Lower lobe of right lung (tissue), 2 donors: ENCODE measurements at regions not wholly inside any gene's neighbourhood (a gene's known extent, or its start where the extent isn't known, plus 50 kb on each side); places are given as distances from the start of the nearest gene placed in this dataset.

Experiments used
- ATAC-seq, 2 donors: fragments of 200-7000 bp; cut with Tn5 transposase; one replicate each; pipeline ENCODE4 v1.9.1; 2020 to 2022; ENCODE audit warnings: mild to moderate bottlenecking in 2 of 2, moderate library complexity in 2 of 2
- DNase-seq: peaks from one replicate; pipeline ENCODE4 v3.0.0-alpha.2; 2020
- H3K27ac ChIP-seq: fragments of 200-600 bp; one replicate; pipeline ENCODE4 v1.8.0; 2022
- H3K27me3 ChIP-seq: fragments of 200-600 bp; one replicate; pipeline ENCODE4 v1.8.0; 2022; ENCODE audit warnings: low read depth
- H3K36me3 ChIP-seq: fragments of 200-600 bp; one replicate; pipeline ENCODE4 v1.8.0; 2022; ENCODE audit warnings: mild to moderate bottlenecking
- H3K4me1 ChIP-seq: fragments of 200-600 bp; one replicate; pipeline ENCODE4 v1.8.0; 2022
- H3K4me3 ChIP-seq: fragments of 200-600 bp; one replicate; pipeline ENCODE4 v1.8.0; 2022; ENCODE audit warnings: mild to moderate bottlenecking
- H3K9me3 ChIP-seq: fragments of 200-600 bp; one replicate; pipeline ENCODE4 v1.8.0; 2022
- CTCF ChIP-seq: fragments of 200-600 bp; IDR thresholded peaks from one replicate; pipeline ENCODE4 v1.8.0; 2022; ENCODE audit warnings: antibody characterized with exemption, mild to moderate bottlenecking
- intact Hi-C: fragments of 100-400 bp; cut with DNase I; formaldehyde crosslinking; loops from one replicate; pipeline ENCODE4 v1.11.0; 2022
- donor health status: DM: no; HTN: yes; CAD: no; lungs with severe emphysema.

- no peak for DNase-seq
- no peak for ATAC-seq
- Histone ChIP-seq H3K4me1 (no peaks in the 10 kb centered on the region), H3K27ac (no peak overlapping the region), H3K36me3 (no peaks in the 10 kb centered on the region), H3K9me3 (no peaks in the 10 kb centered on the region), H3K4me3 (no peak overlapping the region), H3K27me3 (no peaks in the 10 kb centered on the region)
- no peak for TF ChIP-seq CTCF
- intact Hi-C loops = no loop called here
These were observed 129.3 kb upstream of the TMEM164 start for GRCh38 chrX:109873574-109873973.

GRCh38 chrX:109873983-109874382 lies 128.9 kb upstream of the TMEM164 start:
- intact Hi-C loops = no loop called here
- Histone ChIP-seq H3K9me3 (no peaks in the 10 kb centered on the region), H3K27ac (peak overlapping the region; percentile 11), H3K4me3 (no peak overlapping the region), H3K36me3 (no peaks in the 10 kb centered on the region), H3K4me1 (no peaks in the 10 kb centered on the region), H3K27me3 (no peaks in the 10 kb centered on the region)
- peak; percentile 54 to 83 for ATAC-seq
- TF ChIP-seq CTCF = no peak
- no peak for DNase-seq

GRCh38 chrX:109874548-109874947 lies 128.4 kb upstream of the TMEM164 start:
- intact Hi-C loops = no loop called here
- no peak for TF ChIP-seq CTCF
- no peak for ATAC-seq
- no peak for DNase-seq
- no peaks in the 10 kb centered on the region for H3K9me3 ChIP-seq
- H3K36me3 ChIP-seq = no peaks in the 10 kb centered on the region
- peak overlapping the region; percentile 11 for H3K27ac ChIP-seq
- no peak overlapping the region for H3K4me3 ChIP-seq
- H3K4me1 ChIP-seq = no peaks in the 10 kb centered on the region
- no peaks in the 10 kb centered on the region for H3K27me3 ChIP-seq

- DNase-seq (no peak), ATAC-seq (no peak)
- intact Hi-C loops = no loop called here
- no peaks in the 10 kb centered on the region for H3K27me3 ChIP-seq
- no peaks in the 10 kb centered on the region for H3K4me1 ChIP-seq
- H3K9me3 ChIP-seq = no peaks in the 10 kb centered on the region
- H3K4me3 ChIP-seq = no peak overlapping the region
- no peak for TF ChIP-seq CTCF
- H3K36me3 ChIP-seq = no peaks in the 10 kb centered on the region
- H3K27ac ChIP-seq = no peak overlapping the region
These were observed 127.1 kb upstream of the TMEM164 start for GRCh38 chrX:109875831-109876230.

- no peak for TF ChIP-seq CTCF
- intact Hi-C loops = no loop called here
These were observed 124.7 kb upstream of the TMEM164 start for GRCh38 chrX:109878236-109878635.

GRCh38 chrX:109879991-109880390 lies 122.9 kb upstream of the TMEM164 start:
- H3K27me3 ChIP-seq = no peaks in the 10 kb centered on the region
- intact Hi-C loops = no loop called here
- no peak overlapping the region for H3K27ac ChIP-seq
- no peak for TF ChIP-seq CTCF
- no peak for DNase-seq
- no peak overlapping the region for H3K4me3 ChIP-seq
- H3K9me3 ChIP-seq = no peaks in the 10 kb centered on the region
- no peaks in the 10 kb centered on the region for H3K4me1 ChIP-seq
- no peaks in the 10 kb centered on the region for H3K36me3 ChIP-seq
- no peak for ATAC-seq

More at GRCh38 chrX:109878236-109878635, 124.7 kb upstream of the TMEM164 start:
- no peak for DNase-seq
- no peak overlapping the region for H3K27ac ChIP-seq
- no peaks in the 10 kb centered on the region for H3K27me3 ChIP-seq
- no peaks in the 10 kb centered on the region for H3K4me1 ChIP-seq
- no peak for ATAC-seq
- H3K36me3 ChIP-seq = no peaks in the 10 kb centered on the region
- no peaks in the 10 kb centered on the region for H3K9me3 ChIP-seq
- H3K4me3 ChIP-seq = no peak overlapping the region
